HG03064 (cell line): ENCODE measurements at regions not wholly inside any gene's neighbourhood (a gene's known extent, or its start where the extent isn't known, plus 50 kb on each side); places are given as distances from the start of the nearest gene placed in this dataset.
"Not testable (repeated sequence)": the region's sequence is repeated elsewhere in the genome, so short reads cannot be mapped to it uniquely, and the experiment has no call there.

Experiments
- ATAC-seq: cut with Tn5 transposase; IDR thresholded peaks from one replicate; pipeline ENCODE4 v1.9.1; 2021; ENCODE audit warnings: low read depth; ENCODE audit not compliant: unreplicated experiment

DNA sequence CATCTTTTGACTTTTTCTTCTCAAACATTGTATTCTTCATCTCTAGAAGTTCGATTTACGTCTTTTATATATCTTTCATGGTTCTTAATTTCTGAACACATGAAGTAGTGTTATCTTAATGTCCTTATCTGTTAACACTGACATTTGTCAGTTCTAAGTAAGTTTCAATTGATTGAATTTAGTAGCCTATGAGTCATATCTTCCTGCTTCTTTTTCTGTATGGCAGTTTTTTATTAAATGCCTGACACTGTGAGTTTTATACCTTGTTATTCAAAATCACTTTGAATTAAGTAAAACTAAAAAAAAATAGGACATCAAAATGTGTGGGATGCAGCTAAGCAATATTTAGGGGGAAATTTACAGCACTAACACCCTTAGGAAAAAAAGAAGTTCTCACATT is 707.0 kb upstream of the ACO1 start:
- no peak for ATAC-seq

GRCh38 chr9:31677877-31678276 is 706.6 kb upstream of the ACO1 start:
- ATAC-seq, result no peak

- ATAC-seq, result no peak
Measured at GRCh38 chr9:31683116-31683515, 701.3 kb upstream of the ACO1 start.

GRCh38 chr9:31697956-31698355 is 686.5 kb upstream of the ACO1 start:
- no peak for ATAC-seq

DNA sequence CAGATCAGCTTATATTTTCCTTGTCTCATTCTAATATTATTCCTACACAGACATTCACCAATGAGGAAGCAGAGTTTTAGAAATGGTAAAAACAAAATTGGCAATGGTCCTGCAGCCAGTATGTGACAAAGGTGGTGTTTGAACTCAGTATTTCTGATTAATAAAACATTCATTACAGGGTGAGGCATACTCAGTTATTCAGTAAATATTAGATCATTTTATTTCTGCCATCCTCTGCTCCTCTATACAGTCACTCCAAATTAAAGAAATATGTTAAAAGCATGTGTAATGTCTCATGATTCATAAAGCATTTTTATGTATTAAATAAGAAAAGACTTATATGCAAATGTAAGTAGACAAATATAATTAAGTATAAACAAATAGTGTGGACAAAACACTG is 684.6 kb upstream of the ACO1 start:
- ATAC-seq, result no peak

GRCh38 chr9:31700252-31701045 is 684.0 kb upstream of the ACO1 start:
- ATAC-seq, result no peak

DNA sequence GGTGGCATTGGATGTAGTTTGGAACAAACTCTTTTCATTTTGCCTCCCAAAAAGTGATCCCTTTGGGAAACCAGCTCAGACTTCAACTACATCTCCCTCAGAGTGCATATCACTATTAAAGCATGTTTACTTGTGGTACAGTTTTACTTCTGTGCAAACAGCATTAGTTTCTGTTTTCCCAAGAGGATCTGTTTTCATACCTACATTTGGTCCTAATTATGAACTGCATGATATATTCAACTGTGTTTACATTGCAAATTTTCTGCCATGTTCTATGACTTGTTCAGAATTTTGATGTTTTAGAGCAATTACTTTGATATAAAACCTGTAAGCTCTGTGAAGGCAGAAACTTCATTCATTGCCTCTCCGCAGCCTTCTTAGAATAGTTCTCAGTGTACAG is 681.5 kb upstream of the ACO1 start:
- ATAC-seq, result no peak

- no peak for ATAC-seq
Measured at GRCh38 chr9:31715250-31715649, 669.2 kb upstream of the ACO1 start.

GRCh38 chr9:31719262-31719661 is 665.2 kb upstream of the ACO1 start:
- no peak for ATAC-seq

- ATAC-seq, result no peak
Measured at GRCh38 chr9:31730398-31730797, 654.0 kb upstream of the ACO1 start.

GRCh38 chr9:31733166-31733565 is 651.3 kb upstream of the ACO1 start:
- no peak for ATAC-seq

GRCh38 chr9:31736581-31737179 is 647.8 kb upstream of the ACO1 start:
- ATAC-seq, result no peak

- ATAC-seq, result no peak
Measured at GRCh38 chr9:31740705-31741104, 643.7 kb upstream of the ACO1 start.

- no peak for ATAC-seq
Measured at GRCh38 chr9:31744589-31744988, 639.9 kb upstream of the ACO1 start.

- no peak for ATAC-seq
Measured at GRCh38 chr9:31745468-31745867, 639.0 kb upstream of the ACO1 start.

GRCh38 chr9:31745886-31746285 is 638.6 kb upstream of the ACO1 start:
- ATAC-seq, result no peak

- ATAC-seq, result no peak
Measured at GRCh38 chr9:31753756-31754155, 630.7 kb upstream of the ACO1 start.

GRCh38 chr9:31759703-31760102 is 624.7 kb upstream of the ACO1 start:
- no peak for ATAC-seq

GRCh38 chr9:31774021-31774420 is 610.4 kb upstream of the ACO1 start:
- ATAC-seq, result not testable (repeated sequence)

DNA sequence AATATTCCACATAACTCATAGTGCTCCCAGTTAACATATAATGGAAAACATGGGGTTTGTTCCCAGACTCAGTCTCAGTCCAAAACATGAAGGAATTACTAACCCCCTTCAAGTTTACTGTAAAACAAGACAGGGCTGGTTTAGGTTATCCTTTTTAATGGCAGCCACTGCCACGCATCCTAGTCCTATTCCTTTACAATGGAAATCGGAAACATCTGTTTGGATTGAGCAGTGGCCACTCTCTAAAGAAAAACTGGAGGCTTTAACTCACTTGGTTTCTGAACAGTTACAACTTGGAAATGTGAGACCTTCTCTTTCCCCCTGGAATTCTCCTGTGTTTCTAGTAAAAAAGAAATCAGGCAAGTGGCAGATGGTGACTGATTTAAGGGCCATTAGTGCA is 609.9 kb upstream of the ACO1 start:
- ATAC-seq, result no peak

DNA sequence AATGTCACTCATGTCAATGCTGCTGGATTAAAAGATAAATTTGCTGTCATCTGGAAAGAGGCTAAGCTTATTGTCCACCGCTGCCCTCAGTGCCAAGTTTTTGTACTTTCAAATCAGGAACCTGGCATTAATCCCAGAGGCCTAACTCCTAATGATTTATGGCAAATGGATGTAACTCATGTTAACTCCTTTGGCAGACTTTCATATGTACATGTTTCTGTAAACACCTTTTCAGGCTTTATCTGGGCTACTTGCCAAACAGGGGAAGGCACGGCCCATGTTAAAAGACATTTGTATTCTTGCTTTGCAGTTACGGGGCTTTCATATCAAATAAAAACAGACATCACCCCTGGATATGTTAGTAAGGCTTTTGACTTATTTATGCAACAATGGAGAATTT is 608.0 kb upstream of the ACO1 start:
- no peak for ATAC-seq

DNA sequence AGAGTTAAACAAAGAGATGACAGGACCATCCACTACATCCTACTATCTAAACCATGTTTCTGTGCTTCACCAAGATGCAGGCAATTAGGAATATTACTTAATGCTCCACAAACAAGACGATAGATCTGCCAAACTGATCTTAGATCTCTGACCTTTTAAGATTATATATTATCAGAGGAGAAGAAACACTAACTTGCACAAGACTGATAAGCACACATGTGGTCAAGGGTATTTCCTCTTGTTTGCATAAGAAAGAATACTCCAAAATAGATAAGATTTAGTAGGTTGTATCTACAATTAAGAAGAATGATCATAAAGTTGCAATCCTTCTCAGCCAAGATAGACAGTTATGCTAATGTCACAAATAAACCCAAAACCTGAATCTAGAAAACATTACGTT is 601.0 kb upstream of the ACO1 start:
- no peak for ATAC-seq
